PC-9 (cell line): ENCODE measurements at regions not wholly inside any gene's neighbourhood (a gene's known extent, or its start where the extent isn't known, plus 50 kb on each side); places are given as distances from the start of the nearest gene placed in this dataset.

ENCODE experiments used
- BruUV-seq: library from RNA; stranded (reverse); fragments of 400-500 nt; replicated peaks from 2 replicates; lab custom pipeline; 2021; lab: Mats Ljungman, UMichigan
- CTCF ChIA-PET: fragments of 300-600 bp; sonication (Branson Sonifier 250); formaldehyde crosslinking; loops from one replicate; lab custom pipeline; 2022; ENCODE audit warnings: antibody characterized with exemption; lab: Charles Lee
- POLR2A ChIA-PET: fragments of 300-600 bp; sonication (Branson Sonifier 250); formaldehyde crosslinking; loops from one replicate; lab custom pipeline; 2022; ENCODE audit warnings: antibody characterized with exemption; ENCODE audit not compliant: unreplicated experiment; lab: Charles Lee
- DNase-seq, 2 experiments: peaks; one replicate each; pipeline versions ENCODE4 v3.0.0 to v3.0.0-alpha.2; 2015 to 2022; ENCODE audit warnings: mixed read lengths in 1 of 2
- H2AFZ ChIP-seq: fragments of 200-600 bp; sonication (generic); 2 replicates; pipeline ENCODE4 v1.8.1; 2017; ENCODE audit warnings: antibody characterized with exemption
- H3F3A ChIP-seq: fragments of 200-600 bp; sonication (generic); 2 replicates; pipeline ENCODE4 v1.8.1; 2017; ENCODE audit warnings: antibody characterized with exemption, mild to moderate bottlenecking, low read depth; ENCODE audit not compliant: insufficient read depth
- H3K27ac ChIP-seq: fragments of 200-600 bp; sonication (generic); 2 replicates; pipeline ENCODE4 v1.6.1; 2016; ENCODE audit warnings: mixed run types
- H3K27me3 ChIP-seq: fragments of 200-600 bp; sonication (generic); 2 replicates; pipeline ENCODE4 v1.6.1; 2016; ENCODE audit warnings: low read depth, mixed run types; ENCODE audit not compliant: insufficient read depth
- H3K36me3 ChIP-seq: fragments of 200-600 bp; sonication (generic); 2 replicates; pipeline ENCODE4 v1.6.1; 2016; ENCODE audit warnings: low read depth, mixed run types
- H3K4me1 ChIP-seq: fragments of 200-600 bp; sonication (generic); replicated peaks from 2 replicates; pipeline ENCODE4 v1.6.1; 2016; ENCODE audit warnings: mixed run types; ENCODE audit not compliant: insufficient read depth
- H3K4me2 ChIP-seq: fragments of 200-600 bp; sonication (generic); 2 replicates; pipeline ENCODE4 v1.6.1; 2017; ENCODE audit warnings: mixed run types
- H3K4me3 ChIP-seq: fragments of 200-600 bp; sonication (generic); 2 replicates; pipeline ENCODE4 v1.6.1; 2016; ENCODE audit warnings: mixed run types
- H3K79me2 ChIP-seq: fragments of 200-600 bp; sonication (generic); 2 replicates; pipeline ENCODE4 v1.6.1; 2017; ENCODE audit warnings: low read depth, mixed run types
- H3K9me2 ChIP-seq: fragments of 200-600 bp; sonication (generic); 2 replicates; pipeline ENCODE4 v1.8.1; 2017; ENCODE audit warnings: mild to moderate bottlenecking; ENCODE audit not compliant: insufficient read depth
- H3K9me3 ChIP-seq: fragments of 200-600 bp; sonication (generic); 2 replicates; pipeline ENCODE4 v1.8.1; 2016; ENCODE audit warnings: low read depth; ENCODE audit not compliant: insufficient read depth
- H4K20me1 ChIP-seq: fragments of 200-600 bp; sonication (generic); 2 replicates; pipeline ENCODE4 v1.8.1; 2017; ENCODE audit not compliant: insufficient read depth
- EZH2 ChIP-seq: fragments of 200-600 bp; sonication (generic); IDR thresholded peaks from 2 replicates; pipeline ENCODE4 v1.8.0; 2017; ENCODE audit warnings: antibody characterized with exemption, low read depth
- intact Hi-C: fragments of 100-400 bp; cut with micrococcal nuclease; formaldehyde crosslinking; loops from one replicate; pipeline ENCODE4 v1.10.0; 2022; ENCODE audit not compliant: unreplicated experiment
- TF ChIP-seq, protein P1 (sequence below): fragments of 200-600 bp; sonication (generic); conservative IDR thresholded peaks from 2 replicates; pipeline ENCODE4 v1.6.1; 2017; ENCODE audit warnings: mixed run types, antibody characterized with exemption, mild to moderate bottlenecking, moderate library complexity

DNA sequence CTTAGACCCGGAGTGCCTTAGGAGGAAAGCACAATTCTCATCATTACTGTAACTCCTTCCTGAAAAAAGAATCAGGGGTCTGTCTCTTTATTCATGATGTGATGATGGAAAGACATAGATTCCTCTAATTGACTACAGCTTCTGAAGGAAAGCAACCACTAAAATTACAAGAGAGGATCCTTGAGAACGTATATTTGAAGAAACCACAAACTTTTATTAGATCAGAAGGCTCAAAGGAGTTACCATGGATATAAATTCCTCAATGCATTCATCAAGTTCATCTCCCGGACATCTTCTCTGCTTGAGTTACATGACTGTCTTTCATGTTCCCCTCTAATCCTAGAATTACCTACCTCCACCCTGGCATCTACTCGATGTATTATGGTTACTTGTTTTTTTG lies 104.1 kb upstream of the PAPPA start:
- Histone ChIP-seq H3K4me1 (peaks cover 6% of the 10 kb centered on the region), H3K4me2 (no peak overlapping the region), H3K27me3 (no peaks in the 10 kb centered on the region), H3K9me3 (peaks cover 7% of the 10 kb centered on the region; the same call in 1 of the 2 replicates), H3K36me3 (no peaks in the 10 kb centered on the region), H3F3A (no peaks in the 10 kb centered on the region), H3K4me3 (no peak overlapping the region), H4K20me1 (no peaks in the 10 kb centered on the region), H3K9me2 (no peaks in the 10 kb centered on the region), H3K27ac (no peak overlapping the region), H2AFZ (no peak overlapping the region), H3K79me2 (no peaks in the 10 kb centered on the region)
- POLR2A ChIA-PET: no interaction called here
- BruUV-seq: no TSS peak
- CTCF ChIA-PET: no interaction called here
- intact Hi-C loops: no loop called here
- DNase-seq: no peak
- TF ChIP-seq EZH2: no peak
- TF ChIP-seq, protein P1, sequence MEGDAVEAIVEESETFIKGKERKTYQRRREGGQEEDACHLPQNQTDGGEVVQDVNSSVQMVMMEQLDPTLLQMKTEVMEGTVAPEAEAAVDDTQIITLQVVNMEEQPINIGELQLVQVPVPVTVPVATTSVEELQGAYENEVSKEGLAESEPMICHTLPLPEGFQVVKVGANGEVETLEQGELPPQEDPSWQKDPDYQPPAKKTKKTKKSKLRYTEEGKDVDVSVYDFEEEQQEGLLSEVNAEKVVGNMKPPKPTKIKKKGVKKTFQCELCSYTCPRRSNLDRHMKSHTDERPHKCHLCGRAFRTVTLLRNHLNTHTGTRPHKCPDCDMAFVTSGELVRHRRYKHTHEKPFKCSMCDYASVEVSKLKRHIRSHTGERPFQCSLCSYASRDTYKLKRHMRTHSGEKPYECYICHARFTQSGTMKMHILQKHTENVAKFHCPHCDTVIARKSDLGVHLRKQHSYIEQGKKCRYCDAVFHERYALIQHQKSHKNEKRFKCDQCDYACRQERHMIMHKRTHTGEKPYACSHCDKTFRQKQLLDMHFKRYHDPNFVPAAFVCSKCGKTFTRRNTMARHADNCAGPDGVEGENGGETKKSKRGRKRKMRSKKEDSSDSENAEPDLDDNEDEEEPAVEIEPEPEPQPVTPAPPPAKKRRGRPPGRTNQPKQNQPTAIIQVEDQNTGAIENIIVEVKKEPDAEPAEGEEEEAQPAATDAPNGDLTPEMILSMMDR: no peak

GRCh38 chr9:116051528-116051927 lies 102.1 kb upstream of the PAPPA start:
- BruUV-seq: no TSS peak
- CTCF ChIA-PET: no interaction called here
- DNase-seq: no peak

GRCh38 chr9:116055536-116055935 lies 98.1 kb upstream of the PAPPA start:
- ChIA-PET CTCF (no interaction called here), POLR2A (no interaction called here)
- Histone ChIP-seq H3K4me3 (no peak overlapping the region), H4K20me1 (no peaks in the 10 kb centered on the region), H3F3A (no peaks in the 10 kb centered on the region), H3K4me1 (no peaks in the 10 kb centered on the region), H3K9me3 (no peaks in the 10 kb centered on the region; the same call in 1 of the 2 replicates), H3K27me3 (no peaks in the 10 kb centered on the region), H3K36me3 (no peaks in the 10 kb centered on the region), H3K27ac (no peak overlapping the region), H3K9me2 (no peaks in the 10 kb centered on the region), H3K4me2 (no peak overlapping the region), H2AFZ (no peak overlapping the region), H3K79me2 (no peaks in the 10 kb centered on the region)
- TF ChIP-seq, protein P1: no peak
- no peak for TF ChIP-seq EZH2
- intact Hi-C loops: no loop called here
- DNase-seq: no peak
- BruUV-seq: no TSS peak

More at GRCh38 chr9:116051528-116051927, 102.1 kb upstream of the PAPPA start:
- Histone ChIP-seq H3K9me3 (peaks cover 7% of the 10 kb centered on the region; the same call in 1 of the 2 replicates), H2AFZ (no peak overlapping the region), H3F3A (no peaks in the 10 kb centered on the region), H3K27ac (no peak overlapping the region), H3K4me2 (no peak overlapping the region), H3K9me2 (no peaks in the 10 kb centered on the region), H3K36me3 (no peaks in the 10 kb centered on the region), H3K4me1 (peaks cover 6% of the 10 kb centered on the region), H4K20me1 (no peaks in the 10 kb centered on the region), H3K27me3 (no peaks in the 10 kb centered on the region), H3K4me3 (no peak overlapping the region), H3K79me2 (no peaks in the 10 kb centered on the region)
- POLR2A ChIA-PET: no interaction called here
- TF ChIP-seq, protein P1: no peak
- TF ChIP-seq EZH2: no peak
- intact Hi-C loops: no loop called here
